ENCODE measurements at regions not wholly inside any gene's neighbourhood (a gene's known extent, or its start where the extent isn't known, plus 50 kb on each side); places are given as distances from the start of the nearest gene placed in this dataset.

GRCh38 chr6:20327141-20327540 is 74.5 kb upstream of the E2F3 start:
- no peak for TF ChIP-seq POLR2A (IDR thresholded peaks at IDR 0.05; ENCODE audit: extremely low read depth, insufficient read length)
- TF ChIP-seq MAX (IDR thresholded peaks at IDR 0.05; ENCODE audit: low read depth, low read length) = no peak

All from NB4 (cell line).